B cell (primary cell): ENCODE measurements at regions not wholly inside any gene's neighbourhood (a gene's known extent, or its start where the extent isn't known, plus 50 kb on each side); places are given as distances from the start of the nearest gene placed in this dataset.
"Not testable (repeated sequence)": the region's sequence is repeated elsewhere in the genome, so short reads cannot be mapped to it uniquely, and the experiment has no call there.

Experiments used
- EZH2 ChIP-seq: IDR thresholded peaks from 2 replicates; pipeline ENCODE4 v1.6.1; 2012; ENCODE audit warnings: borderline replicate concordance, low read depth, mild to moderate bottlenecking, moderate library complexity, low read length; ENCODE audit not compliant: insufficient read depth, poor library complexity, severe bottlenecking
- TF ChIP-seq, protein P1 (sequence below): fragments of 200-600 bp; IDR thresholded peaks from one replicate; pipeline ENCODE4 v1.8.0; 2022; ENCODE audit warnings: antibody characterized with exemption, mild to moderate bottlenecking

DNA sequence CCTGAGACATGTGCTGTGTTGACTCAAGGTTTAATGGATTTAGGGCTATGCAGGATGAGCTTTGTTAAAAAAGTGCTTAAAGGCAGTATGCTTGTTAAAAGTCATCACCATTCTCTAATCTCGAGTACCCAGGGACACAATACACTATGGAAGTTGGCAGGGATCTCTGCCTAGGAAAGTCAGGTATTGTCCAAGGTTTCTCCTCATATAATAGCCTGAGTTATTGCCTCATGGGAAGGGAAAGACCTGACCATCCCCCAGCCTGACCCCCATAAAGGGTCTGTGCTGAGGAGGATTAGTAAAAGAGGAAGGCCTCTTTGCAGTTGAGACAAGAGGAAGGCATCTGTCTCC lies 109.7 kb downstream of the ZNF486 start:
- TF ChIP-seq, protein P1, sequence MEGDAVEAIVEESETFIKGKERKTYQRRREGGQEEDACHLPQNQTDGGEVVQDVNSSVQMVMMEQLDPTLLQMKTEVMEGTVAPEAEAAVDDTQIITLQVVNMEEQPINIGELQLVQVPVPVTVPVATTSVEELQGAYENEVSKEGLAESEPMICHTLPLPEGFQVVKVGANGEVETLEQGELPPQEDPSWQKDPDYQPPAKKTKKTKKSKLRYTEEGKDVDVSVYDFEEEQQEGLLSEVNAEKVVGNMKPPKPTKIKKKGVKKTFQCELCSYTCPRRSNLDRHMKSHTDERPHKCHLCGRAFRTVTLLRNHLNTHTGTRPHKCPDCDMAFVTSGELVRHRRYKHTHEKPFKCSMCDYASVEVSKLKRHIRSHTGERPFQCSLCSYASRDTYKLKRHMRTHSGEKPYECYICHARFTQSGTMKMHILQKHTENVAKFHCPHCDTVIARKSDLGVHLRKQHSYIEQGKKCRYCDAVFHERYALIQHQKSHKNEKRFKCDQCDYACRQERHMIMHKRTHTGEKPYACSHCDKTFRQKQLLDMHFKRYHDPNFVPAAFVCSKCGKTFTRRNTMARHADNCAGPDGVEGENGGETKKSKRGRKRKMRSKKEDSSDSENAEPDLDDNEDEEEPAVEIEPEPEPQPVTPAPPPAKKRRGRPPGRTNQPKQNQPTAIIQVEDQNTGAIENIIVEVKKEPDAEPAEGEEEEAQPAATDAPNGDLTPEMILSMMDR, result not testable (repeated sequence)
- TF ChIP-seq EZH2, result not testable (repeated sequence)
